B cell (primary cell): ENCODE measurements at regions not wholly inside any gene's neighbourhood (a gene's known extent, or its start where the extent isn't known, plus 50 kb on each side); places are given as distances from the start of the nearest gene placed in this dataset.

Experiments
- ATAC-seq: fragments of 200-7000 bp; cut with Tn5 transposase; one replicate; pipeline ENCODE4 v1.10.0; 2021; ENCODE audit warnings: low read depth, mild to moderate bottlenecking, moderate number of reproducible peaks, moderate library complexity
- CTCF ChIA-PET: fragments of 350-600 bp; sonication (Branson Sonifier 250); formaldehyde crosslinking; loops from one replicate; lab custom pipeline; 2021; ENCODE audit warnings: antibody characterized with exemption, inconsistent platforms; lab: Charles Lee
- POLR2A ChIA-PET: fragments of 350-600 bp; sonication (Branson Sonifier 250); formaldehyde crosslinking; loops from one replicate; lab custom pipeline; 2021; ENCODE audit warnings: antibody characterized with exemption; lab: Charles Lee
- DNase-seq: peaks from one replicate; pipeline ENCODE4 v3.0.0; 2013
- H2AFZ ChIP-seq: 2 replicates; pipeline ENCODE4 v1.6.1; 2012; ENCODE audit warnings: mild to moderate bottlenecking, low read depth, low read length; ENCODE audit not compliant: insufficient read depth, poor library complexity, severe bottlenecking
- H3K27ac ChIP-seq, 2 donors: 1 replicate in 1 of 2; 2 replicates in 1 of 2; pipeline ENCODE4 v1.5.1; 2012 to 2013; ENCODE audit warnings: low read length in 2 of 2, mild to moderate bottlenecking in 2 of 2, moderate library complexity in 1 of 2
- H3K27me3 ChIP-seq, 4 experiments: fragments of 200-600 bp in 1 of 4; sonication (generic) in 1 of 4; replicated peaks in 1 of 4; 1 replicate in 2 of 4; 2 replicates in 2 of 4; pipeline versions ENCODE4 v1.6.1 to v1.7.0; 2013 to 2016; ENCODE audit warnings: low read length in 3 of 4, mild to moderate bottlenecking in 2 of 4, mixed read lengths in 1 of 4, moderate library complexity in 1 of 4; ENCODE audit not compliant: insufficient read depth in 4 of 4, control insufficient read depth in 3 of 4; ENCODE audit errors: control extremely low read depth in 1 of 4
- H3K36me3 ChIP-seq, 2 experiments: replicated peaks in 1 of 2; 1 replicate in 1 of 2; 2 replicates in 1 of 2; pipeline versions ENCODE4 v1.6.1 to v1.7.1; 2013; ENCODE audit warnings: low read length in 1 of 2; ENCODE audit not compliant: insufficient read depth in 2 of 2, control insufficient read depth in 1 of 2; ENCODE audit errors: control extremely low read depth in 1 of 2, extremely low read depth in 1 of 2
- H3K4me1 ChIP-seq, 2 donors: fragments of 200-600 bp in 1 of 2; sonication (generic) in 1 of 2; 1 replicate in 1 of 2; 2 replicates in 1 of 2; pipeline versions ENCODE4 v1.5.1 to v1.6.1; 2013 to 2017; ENCODE audit warnings: low read length in 2 of 2; ENCODE audit not compliant: control insufficient read depth in 2 of 2, insufficient read depth in 2 of 2
- H3K4me2 ChIP-seq: replicated peaks from 2 replicates; pipeline ENCODE3; 2012; ENCODE audit warnings: mild to moderate bottlenecking, low read depth, low read length; ENCODE audit not compliant: poor library complexity, severe bottlenecking
- H3K4me3 ChIP-seq, 5 experiments: fragments of 200-600 bp in 1 of 5; sonication (generic) in 1 of 5; 1 replicate in 3 of 5; 2 replicates in 2 of 5; pipeline versions ENCODE4 v1.5.1 to v1.7.0; 2011 to 2016; ENCODE audit warnings: low read length in 4 of 5, mild to moderate bottlenecking in 4 of 5, low read depth in 2 of 5, control low read depth in 1 of 5, moderate library complexity in 1 of 5; ENCODE audit not compliant: insufficient read depth in 1 of 5; ENCODE audit errors: control extremely low read depth in 1 of 5, extremely low read depth in 1 of 5
- H3K79me2 ChIP-seq: fragments of 200-600 bp; sonication (generic); one replicate; pipeline ENCODE4 v1.6.0; 2016; ENCODE audit warnings: low read length; ENCODE audit not compliant: control insufficient read depth, insufficient read depth
- H3K9ac ChIP-seq: fragments of 200-600 bp; sonication (generic); 2 replicates; pipeline ENCODE4 v1.6.1; 2017; ENCODE audit warnings: mild to moderate bottlenecking, low read length, moderate library complexity
- H3K9me3 ChIP-seq, 3 donors: one replicate each; pipeline versions ENCODE4 v1.6.1 to v1.7.1; 2013; ENCODE audit warnings: low read length in 2 of 3; ENCODE audit not compliant: control insufficient read depth in 2 of 3, insufficient read depth in 1 of 3; ENCODE audit errors: control extremely low read depth in 1 of 3
- H4K20me1 ChIP-seq: 2 replicates; pipeline ENCODE4 v1.6.0; 2012; ENCODE audit warnings: mild to moderate bottlenecking, low read length; ENCODE audit not compliant: insufficient read depth, control insufficient read depth, poor library complexity, severe bottlenecking
- H3K27ac Mint-ChIP-seq: one replicate; pipeline ENCODE4 v1.8.0; 2021; ENCODE audit warnings: mixed read lengths
- H3K27me3 Mint-ChIP-seq: one replicate; pipeline ENCODE4 v1.8.0; 2021; ENCODE audit warnings: mixed read lengths
- H3K4me1 Mint-ChIP-seq: one replicate; pipeline ENCODE4 v1.8.0; 2021; ENCODE audit warnings: mixed read lengths
- H3K4me3 Mint-ChIP-seq: one replicate; pipeline ENCODE4 v1.8.0; 2021; ENCODE audit warnings: mixed read lengths
- H3K9me3 Mint-ChIP-seq: one replicate; pipeline ENCODE4 v1.8.0; 2022; ENCODE audit warnings: mixed read lengths; ENCODE audit not compliant: insufficient read depth
- EZH2 ChIP-seq: IDR thresholded peaks from 2 replicates; pipeline ENCODE4 v1.6.1; 2012; ENCODE audit warnings: borderline replicate concordance, low read depth, mild to moderate bottlenecking, moderate library complexity, low read length; ENCODE audit not compliant: insufficient read depth, poor library complexity, severe bottlenecking
- WGBS: methylation state at CpG from one replicate; pipeline ENCODE4 v1.1.5; 2013; ENCODE audit warnings: missing lambda C conversion rate; ENCODE audit not compliant: insufficient coverage; 5-methylcytosine and 5-hydroxymethylcytosine counted together
- intact Hi-C: fragments of 100-400 bp; cut with micrococcal nuclease; formaldehyde crosslinking; loops from one replicate; pipeline ENCODE4 v1.10.0; 2022
- TF ChIP-seq, protein P1 (sequence below): fragments of 200-600 bp; IDR thresholded peaks from one replicate; pipeline ENCODE4 v1.8.0; 2022; ENCODE audit warnings: antibody characterized with exemption, mild to moderate bottlenecking

DNA sequence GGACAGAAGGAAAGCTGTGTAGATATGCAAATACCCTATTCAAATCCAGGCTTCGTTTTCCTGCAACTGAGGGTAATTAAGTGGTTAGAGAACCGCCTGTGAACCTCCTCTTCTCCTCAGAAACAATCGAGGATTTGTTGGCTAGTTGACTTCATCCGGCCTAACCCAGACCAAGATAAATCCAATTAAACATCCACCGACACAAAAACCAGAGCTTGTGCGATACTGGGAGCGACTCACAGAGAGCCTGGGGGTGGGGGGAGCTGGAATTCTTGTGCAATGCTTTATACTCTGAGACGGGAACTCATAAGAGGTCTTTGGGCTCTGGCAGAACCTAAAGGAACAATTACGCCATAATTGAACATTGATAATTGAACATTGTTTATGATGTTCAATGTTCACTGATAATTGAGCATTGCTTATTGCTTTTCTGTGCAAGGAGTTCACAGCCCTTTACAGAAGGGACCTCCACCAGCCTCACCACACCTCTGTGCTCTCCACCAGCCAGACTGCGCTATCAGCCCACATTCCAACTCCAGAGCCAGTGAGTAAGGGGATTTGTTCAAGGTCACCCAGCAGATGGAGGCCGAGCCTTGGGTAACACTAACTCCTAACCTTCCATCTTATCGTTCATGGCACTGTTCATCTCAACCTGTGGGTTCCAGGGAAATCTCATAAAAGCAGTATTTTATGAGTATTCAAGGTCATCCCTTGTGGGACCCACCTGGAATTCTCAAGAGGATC, 429.6 kb upstream of the JARID2 start:
- Mint-ChIP-seq H3K27ac (no peak overlapping the region), H3K4me1 (peaks cover 4% of the 10 kb centered on the region), H3K4me3 (no peak overlapping the region), H3K9me3 (no peaks in the 10 kb centered on the region), H3K27me3 (no peaks in the 10 kb centered on the region)
- Histone ChIP-seq H4K20me1 (no peaks in the 10 kb centered on the region), H3K4me1 (no peaks in the 10 kb centered on the region), H3K4me2 (no peak overlapping the region), H2AFZ (no peak overlapping the region), H3K27me3 (no peaks in the 10 kb centered on the region), H3K79me2 (no peaks in the 10 kb centered on the region), H3K27ac (no peak overlapping the region), H3K9me3 (no peaks in the 10 kb centered on the region), H3K9ac (no peak overlapping the region), H3K4me3 (no peak overlapping the region), H3K36me3 (no peaks in the 10 kb centered on the region)
- intact Hi-C loops, result no loop called here
- DNase-seq (no peak), ATAC-seq (no peak)
- no peak for TF ChIP-seq EZH2
- TF ChIP-seq, protein P1, sequence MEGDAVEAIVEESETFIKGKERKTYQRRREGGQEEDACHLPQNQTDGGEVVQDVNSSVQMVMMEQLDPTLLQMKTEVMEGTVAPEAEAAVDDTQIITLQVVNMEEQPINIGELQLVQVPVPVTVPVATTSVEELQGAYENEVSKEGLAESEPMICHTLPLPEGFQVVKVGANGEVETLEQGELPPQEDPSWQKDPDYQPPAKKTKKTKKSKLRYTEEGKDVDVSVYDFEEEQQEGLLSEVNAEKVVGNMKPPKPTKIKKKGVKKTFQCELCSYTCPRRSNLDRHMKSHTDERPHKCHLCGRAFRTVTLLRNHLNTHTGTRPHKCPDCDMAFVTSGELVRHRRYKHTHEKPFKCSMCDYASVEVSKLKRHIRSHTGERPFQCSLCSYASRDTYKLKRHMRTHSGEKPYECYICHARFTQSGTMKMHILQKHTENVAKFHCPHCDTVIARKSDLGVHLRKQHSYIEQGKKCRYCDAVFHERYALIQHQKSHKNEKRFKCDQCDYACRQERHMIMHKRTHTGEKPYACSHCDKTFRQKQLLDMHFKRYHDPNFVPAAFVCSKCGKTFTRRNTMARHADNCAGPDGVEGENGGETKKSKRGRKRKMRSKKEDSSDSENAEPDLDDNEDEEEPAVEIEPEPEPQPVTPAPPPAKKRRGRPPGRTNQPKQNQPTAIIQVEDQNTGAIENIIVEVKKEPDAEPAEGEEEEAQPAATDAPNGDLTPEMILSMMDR, result no peak
- POLR2A ChIA-PET, result no interaction called here
- CTCF ChIA-PET, result no interaction called here
- WGBS, result 91% methylated on average over 5 of the region's 12 CpGs

DNA sequence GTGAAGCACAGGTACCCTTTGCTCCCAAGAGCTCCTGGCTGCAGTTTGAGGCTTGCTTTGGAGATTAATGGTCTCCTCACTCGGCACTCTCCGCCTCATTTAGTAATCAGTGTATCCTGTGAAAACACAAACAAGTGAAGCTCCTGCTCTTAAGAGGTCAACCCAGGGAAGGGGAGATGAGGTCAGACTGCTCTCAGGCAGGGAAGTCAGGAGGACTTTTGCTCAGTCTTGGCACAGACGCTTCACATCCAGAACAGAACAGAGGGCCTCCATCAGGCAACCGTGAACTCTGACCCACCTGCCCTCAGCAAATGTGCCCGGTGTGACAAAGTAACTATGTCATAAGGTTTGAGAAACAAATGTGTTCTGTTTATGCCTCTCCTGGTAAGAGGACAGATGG, 428.8 kb upstream of the JARID2 start:
- H3K4me2 ChIP-seq, result no peak overlapping the region
- H3K9me3 ChIP-seq, result no peaks in the 10 kb centered on the region
- intact Hi-C loops, result no loop called here
- DNase-seq (no peak), ATAC-seq (no peak)
- Mint-ChIP-seq H3K4me3 (no peak overlapping the region), H3K9me3 (no peaks in the 10 kb centered on the region), H3K27ac (no peak overlapping the region), H3K27me3 (no peaks in the 10 kb centered on the region), H3K4me1 (peaks cover 4% of the 10 kb centered on the region)
- H3K4me1 ChIP-seq, result no peaks in the 10 kb centered on the region
- WGBS, result 100% methylated on average over 4 of the region's 5 CpGs
- H2AFZ ChIP-seq, result no peak overlapping the region
- no peak for TF ChIP-seq EZH2
- TF ChIP-seq, protein P1, result no peak
- no peaks in the 10 kb centered on the region for H3K27me3 ChIP-seq
- CTCF ChIA-PET, result no interaction called here
- no peaks in the 10 kb centered on the region for H3K36me3 ChIP-seq
- H3K4me3 ChIP-seq, result no peak overlapping the region
- no peaks in the 10 kb centered on the region for H4K20me1 ChIP-seq
- H3K9ac ChIP-seq, result no peak overlapping the region
- no peaks in the 10 kb centered on the region for H3K79me2 ChIP-seq
- no peak overlapping the region for H3K27ac ChIP-seq
- POLR2A ChIA-PET, result no interaction called here
